EH (cell line): ENCODE measurements at regions not wholly inside any gene's neighbourhood (a gene's known extent, or its start where the extent isn't known, plus 50 kb on each side); places are given as distances from the start of the nearest gene placed in this dataset.
"Not testable (repeated sequence)": the region's sequence is repeated elsewhere in the genome, so short reads cannot be mapped to it uniquely, and the experiment has no call there.

ENCODE experiments used
- DNase-seq: peaks from one replicate; pipeline ENCODE4 v3.0.0-alpha.2; 2015; ENCODE audit warnings: low read depth

GRCh38 chr6:168193816-168194721 is 115.1 kb upstream of the FRMD1 start:
- no peak for DNase-seq

GRCh38 chr6:168192901-168193815 is 114.1 kb upstream of the FRMD1 start:
- no peak for DNase-seq

DNA sequence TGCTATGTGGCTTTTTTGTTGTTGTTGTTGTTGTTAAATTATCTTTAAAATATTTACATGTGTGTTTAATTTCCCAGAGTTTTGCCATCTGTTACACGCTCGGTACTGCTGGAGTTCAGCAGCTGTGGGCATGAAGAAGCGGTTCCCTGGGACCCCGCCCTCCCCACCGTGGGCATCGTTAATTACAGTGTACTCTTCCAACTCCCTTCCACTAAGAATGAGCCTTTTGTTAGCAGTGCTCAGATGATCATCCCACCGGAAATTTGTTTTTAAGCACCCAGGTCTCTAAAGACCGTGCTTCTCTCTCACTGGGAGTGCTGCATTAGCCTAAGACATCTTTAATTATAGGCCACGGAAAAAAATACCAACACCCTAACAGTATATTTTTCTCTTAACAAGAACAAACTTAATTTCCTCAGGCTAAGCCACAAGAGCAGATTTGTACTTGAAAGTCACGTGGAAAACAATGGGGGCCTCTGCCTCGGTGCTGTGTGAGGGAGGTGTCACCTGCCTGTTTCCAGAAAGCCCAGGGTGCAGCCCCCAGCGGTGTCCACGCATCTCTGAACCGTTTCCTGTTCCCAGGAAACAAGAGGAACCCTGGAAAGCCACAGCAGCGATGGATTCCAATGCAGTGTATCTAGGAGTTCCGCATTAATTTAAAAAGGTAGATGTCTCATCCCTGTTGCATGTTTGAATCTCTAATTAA is 113.3 kb upstream of the FRMD1 start:
- DNase-seq: no peak

- DNase-seq: no peak
Observed at GRCh38 chr6:168190646-168191443, 111.8 kb upstream of the FRMD1 start.

DNA sequence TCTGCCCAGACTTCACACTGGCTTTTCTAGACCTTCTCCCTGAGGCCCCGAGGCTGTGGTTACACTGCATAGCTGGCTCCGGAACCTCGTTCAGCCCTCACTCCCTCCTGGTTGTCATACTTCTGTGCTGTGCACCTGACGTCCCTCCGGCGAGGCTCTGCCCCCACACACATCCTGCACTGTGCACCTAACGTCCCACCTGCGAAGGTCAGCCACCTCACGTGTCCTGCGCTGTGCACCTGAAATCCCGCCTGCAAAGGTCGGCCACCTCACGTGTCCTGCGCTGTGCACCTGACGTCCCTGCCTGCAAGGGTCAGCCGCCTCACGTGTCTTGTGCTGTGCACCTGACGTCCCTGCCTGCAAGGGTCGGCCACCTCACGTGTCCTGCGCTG is 111.0 kb upstream of the FRMD1 start:
- DNase-seq: no peak

DNA sequence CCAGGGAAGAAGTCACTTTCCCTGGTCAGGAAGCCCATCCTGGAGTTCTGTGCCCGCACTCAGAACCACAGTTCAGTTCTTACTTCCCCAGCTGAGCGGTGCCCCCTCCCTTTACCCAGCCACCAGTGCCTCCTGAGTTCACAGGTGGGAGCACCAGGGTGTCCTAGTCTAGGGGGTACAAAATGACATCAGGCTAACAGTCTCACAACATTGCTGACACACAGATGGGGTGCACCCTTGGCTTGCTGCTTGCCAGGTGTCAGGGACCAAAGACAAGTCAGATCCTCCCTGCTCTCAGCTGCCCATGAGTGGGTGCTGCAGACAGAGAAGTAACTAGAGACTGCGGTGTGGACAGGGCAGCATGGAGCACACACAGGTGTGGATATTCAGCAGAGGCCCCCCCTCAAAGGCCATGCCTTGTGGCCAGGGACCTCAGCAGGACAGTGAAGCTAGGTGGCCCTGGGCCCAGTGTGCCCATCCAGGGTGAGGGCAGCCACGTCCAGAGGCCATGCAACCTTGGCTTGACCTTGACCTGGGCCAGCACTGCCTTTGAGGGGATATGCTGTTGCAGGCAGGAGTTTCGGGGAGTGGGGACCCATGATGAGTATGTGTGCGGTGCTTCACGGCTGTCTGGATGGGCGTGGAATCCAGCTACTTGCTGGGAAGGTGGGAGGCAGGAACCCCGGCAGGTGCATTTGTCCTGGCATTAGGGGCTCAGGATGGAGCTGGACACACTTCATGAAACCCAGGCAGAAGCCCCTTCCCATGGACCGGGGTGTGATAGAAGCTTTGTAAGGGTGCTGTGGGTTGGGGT is 110.4 kb upstream of the FRMD1 start:
- DNase-seq: no peak

GRCh38 chr6:168188369-168189199 is 109.6 kb upstream of the FRMD1 start:
- no peak for DNase-seq

GRCh38 chr6:168186438-168186837 is 107.4 kb upstream of the FRMD1 start:
- no peak for DNase-seq

GRCh38 chr6:168186018-168186417 is 107.0 kb upstream of the FRMD1 start:
- not testable (repeated sequence) for DNase-seq

DNA sequence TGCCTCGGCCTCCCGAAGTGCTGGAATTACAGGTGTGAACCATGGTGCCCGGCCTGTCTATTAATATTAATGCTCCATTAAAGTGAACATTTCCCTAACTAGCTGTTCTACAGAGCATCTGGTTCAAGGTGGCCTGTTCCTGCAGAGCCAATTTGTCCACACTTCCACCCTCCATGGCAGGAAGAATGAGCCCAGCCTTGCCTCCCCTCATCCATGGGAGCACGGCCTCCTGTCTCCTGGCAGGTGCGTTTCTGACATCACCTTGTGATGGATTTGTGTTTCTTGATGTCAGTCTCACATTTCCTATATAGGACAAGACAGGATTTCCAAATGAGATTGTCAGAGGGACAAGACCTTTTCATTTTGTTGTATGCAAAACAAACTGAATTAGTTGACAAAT is 105.7 kb upstream of the FRMD1 start:
- DNase-seq: no peak

- DNase-seq: no peak
Observed at GRCh38 chr6:168183613-168183970, 104.6 kb upstream of the FRMD1 start.

GRCh38 chr6:168182908-168183612 is 104.0 kb upstream of the FRMD1 start:
- no peak for DNase-seq

DNA sequence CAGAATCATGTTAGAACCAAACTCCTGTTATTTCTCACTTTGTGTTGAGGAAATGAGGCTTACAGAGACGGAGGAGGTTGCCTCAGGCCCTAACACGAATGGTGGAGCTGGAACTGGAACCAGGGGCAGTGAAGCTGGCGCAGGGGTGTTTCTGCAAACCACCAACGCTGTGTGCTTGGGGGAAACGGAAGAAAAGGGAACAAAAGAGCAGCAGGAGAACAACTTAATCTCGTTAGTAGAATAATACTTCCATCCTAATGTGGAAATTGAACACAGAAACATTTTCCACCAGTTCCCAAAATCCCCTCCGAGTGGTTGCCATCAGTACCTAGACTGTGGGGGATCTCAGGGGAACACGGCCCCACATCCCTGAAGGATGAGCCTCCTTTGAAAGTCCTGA is 103.4 kb upstream of the FRMD1 start:
- DNase-seq: no peak

DNA sequence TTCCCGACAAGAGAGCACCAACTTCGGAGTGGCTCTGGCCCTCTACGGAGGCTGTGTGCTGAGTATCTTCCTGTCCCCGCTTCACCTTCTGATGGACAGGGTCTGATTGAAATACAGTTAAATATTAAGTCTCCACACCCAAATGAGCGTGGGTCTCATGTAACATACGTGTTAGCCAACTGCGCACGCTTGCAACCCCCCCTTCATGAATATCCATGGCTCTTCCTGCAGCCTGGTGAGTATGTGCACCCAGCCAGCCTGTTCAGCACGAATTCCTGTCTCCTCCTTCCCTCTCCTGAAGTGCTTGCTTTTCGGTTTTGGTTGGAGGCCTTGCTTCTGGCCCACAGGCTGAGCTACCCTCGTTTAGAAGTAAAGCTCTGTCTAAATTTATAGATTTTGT is 102.9 kb upstream of the FRMD1 start:
- no peak for DNase-seq

DNA sequence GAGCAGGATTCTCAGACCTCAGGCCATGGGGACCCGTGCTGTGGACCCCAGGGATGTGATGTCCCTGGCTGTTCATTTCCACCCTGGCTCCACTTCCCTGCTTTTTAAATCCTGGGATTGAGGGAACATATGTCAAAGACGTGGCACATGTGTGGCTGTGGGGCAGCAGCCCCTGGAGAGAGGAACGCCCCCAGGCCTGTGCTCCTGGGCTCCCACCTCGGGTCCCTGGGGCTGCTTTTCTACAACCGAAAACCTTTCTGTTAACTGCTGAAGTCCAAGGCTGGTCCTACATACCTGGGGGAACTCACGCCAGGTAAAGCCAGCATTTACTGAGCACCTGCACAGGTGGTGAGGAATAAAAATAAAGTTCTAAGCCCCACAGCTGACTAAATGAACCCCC is 102.3 kb upstream of the FRMD1 start:
- DNase-seq: no peak

GRCh38 chr6:168180548-168181011 is 101.6 kb upstream of the FRMD1 start:
- DNase-seq: no peak

GRCh38 chr6:168179702-168180382 is 100.8 kb upstream of the FRMD1 start:
- no peak for DNase-seq

DNA sequence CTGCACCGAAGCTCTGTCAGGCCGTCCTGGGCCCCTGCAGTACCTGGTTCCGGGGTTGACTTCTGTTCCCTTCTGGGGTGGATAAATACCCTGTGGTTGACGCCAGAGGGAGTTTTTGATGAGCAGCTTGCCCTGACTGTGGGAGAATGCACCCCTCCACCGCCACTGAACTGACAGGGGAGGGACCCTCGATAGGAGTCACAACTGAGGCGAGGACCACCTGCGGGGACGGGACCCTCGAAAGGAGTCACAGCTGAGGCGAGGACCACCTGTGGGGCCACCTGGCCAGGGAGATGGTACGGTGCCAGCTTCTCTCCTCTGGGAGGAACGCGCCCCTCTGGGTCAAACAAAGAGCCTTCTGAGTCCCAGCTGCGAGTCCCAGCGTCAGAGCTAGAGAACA is 100.1 kb upstream of the FRMD1 start:
- no peak for DNase-seq
